ENCODE measurements at regions not wholly inside any gene's neighbourhood (a gene's known extent, or its start where the extent isn't known, plus 50 kb on each side); places are given as distances from the start of the nearest gene placed in this dataset.

- intact Hi-C loops (cut with DNase I; ENCODE audit: low total_unique reads): no loop called here
- Histone ChIP-seq H3K9me3 (no peaks in the 10 kb centered on the region), H3K4me1 (no peaks in the 10 kb centered on the region), H3K27me3 (no peaks in the 10 kb centered on the region), H3K4me3 (no peak overlapping the region), H3K36me3 (no peaks in the 10 kb centered on the region), H3K27ac (no peak overlapping the region)
- in situ Hi-C loops (cut with MboI; ENCODE audit: low sequenced_read_pairs in 4 of 4): no loop called here
- ATAC-seq (no peak), DNase-seq (no peak)
- TF ChIP-seq POLR2A (IDR thresholded peaks at IDR 0.05): no peak
Observed at GRCh38 chr15:39313881-39314280, 267.0 kb upstream of the THBS1 start.

GRCh38 chr15:39315206-39315850 lies 265.6 kb upstream of the THBS1 start:
- DNase-seq: no peak
- Histone ChIP-seq H3K4me1 (no peaks in the 10 kb centered on the region), H3K27me3 (no peaks in the 10 kb centered on the region), H3K9me3 (no peaks in the 10 kb centered on the region), H3K36me3 (no peaks in the 10 kb centered on the region), H3K4me3 (no peak overlapping the region), H3K27ac (no peak overlapping the region)
- no peak for TF ChIP-seq POLR2A (IDR thresholded peaks at IDR 0.05)
- no peak for TF ChIP-seq CTCF (IDR thresholded peaks at IDR 0.05 in 4 of 5, conservative IDR thresholded peaks at IDR 0.05 in 1 of 5)
- in situ Hi-C loops (cut with MboI; ENCODE audit: low sequenced_read_pairs in 4 of 4) (no loop called here), intact Hi-C loops (cut with DNase I; ENCODE audit: low total_unique reads) (no loop called here)
- no peak for ATAC-seq

- DNase-seq: no peak
- no peak for TF ChIP-seq CTCF (IDR thresholded peaks at IDR 0.05 in 4 of 5, conservative IDR thresholded peaks at IDR 0.05 in 1 of 5)
- no peak for TF ChIP-seq POLR2A (IDR thresholded peaks at IDR 0.05)
- Histone ChIP-seq H3K27ac (no peak overlapping the region), H3K36me3 (no peaks in the 10 kb centered on the region), H3K4me1 (no peaks in the 10 kb centered on the region), H3K27me3 (no peaks in the 10 kb centered on the region), H3K9me3 (no peaks in the 10 kb centered on the region), H3K4me3 (no peak overlapping the region)
- ATAC-seq: no peak
- in situ Hi-C loops (cut with MboI; ENCODE audit: low sequenced_read_pairs in 4 of 4): no loop called here
- intact Hi-C loops (cut with DNase I; ENCODE audit: low total_unique reads): no loop called here
Observed at GRCh38 chr15:39317225-39317624, 263.7 kb upstream of the THBS1 start.

GRCh38 chr15:39318231-39318630 lies 262.6 kb upstream of the THBS1 start:
- no peaks in the 10 kb centered on the region for H3K36me3 ChIP-seq
- TF ChIP-seq POLR2A (IDR thresholded peaks at IDR 0.05) (no peak), CTCF (IDR thresholded peaks at IDR 0.05 in 4 of 5, conservative IDR thresholded peaks at IDR 0.05 in 1 of 5) (no peak)
- intact Hi-C loops (cut with DNase I; ENCODE audit: low total_unique reads) (no loop called here), in situ Hi-C loops (cut with MboI; ENCODE audit: low sequenced_read_pairs in 4 of 4) (no loop called here)
- H3K4me3 ChIP-seq: no peak overlapping the region
- H3K9me3 ChIP-seq: no peaks in the 10 kb centered on the region
- no peaks in the 10 kb centered on the region for H3K27me3 ChIP-seq
- DNase-seq: no peak
- H3K4me1 ChIP-seq: no peaks in the 10 kb centered on the region
- no peak for ATAC-seq
- no peak overlapping the region for H3K27ac ChIP-seq

GRCh38 chr15:39320355-39320754 lies 260.5 kb upstream of the THBS1 start:
- intact Hi-C loops (cut with DNase I; ENCODE audit: low total_unique reads) (no loop called here), in situ Hi-C loops (cut with MboI; ENCODE audit: low sequenced_read_pairs in 4 of 4) (no loop called here)
- TF ChIP-seq CTCF (IDR thresholded peaks at IDR 0.05 in 4 of 5, conservative IDR thresholded peaks at IDR 0.05 in 1 of 5): no peak
- no peak for TF ChIP-seq POLR2A (IDR thresholded peaks at IDR 0.05)
- no peak overlapping the region for H3K27ac ChIP-seq
- ATAC-seq (no peak), DNase-seq (no peak)
- no peaks in the 10 kb centered on the region for H3K4me1 ChIP-seq
- H3K9me3 ChIP-seq: no peaks in the 10 kb centered on the region
- no peaks in the 10 kb centered on the region for H3K36me3 ChIP-seq
- H3K27me3 ChIP-seq: no peaks in the 10 kb centered on the region
- H3K4me3 ChIP-seq: no peak overlapping the region
